SU-DHL-6 (cell line): ENCODE measurements at regions not wholly inside any gene's neighbourhood (a gene's known extent, or its start where the extent isn't known, plus 50 kb on each side); places are given as distances from the start of the nearest gene placed in this dataset.

Source experiments
- CTCF ChIP-seq: fragments of 200-600 bp; sonication (generic); IDR thresholded peaks from one replicate; pipeline ENCODE4 v1.5.1; 2017; ENCODE audit warnings: antibody characterized with exemption, mild to moderate bottlenecking, low read length, moderate library complexity; ENCODE audit not compliant: insufficient read depth, poor library complexity, severe bottlenecking
- EZH2phosphoT487 ChIP-seq: fragments of 200-600 bp; sonication (generic), shearing (Covaris generic); conservative IDR thresholded peaks from 2 replicates; pipeline ENCODE4 v1.6.1; 2018; ENCODE audit warnings: mild to moderate bottlenecking, antibody characterized with exemption, low read length, moderate library complexity, mixed read lengths

- no peak for TF ChIP-seq CTCF
- no peak for TF ChIP-seq EZH2phosphoT487
These were observed 118.1 kb upstream of the MEIS2 start for GRCh38 chr15:37218351-37218916.
